Activated gamma-delta T cell (primary cell): ENCODE measurements at regions not wholly inside any gene's neighbourhood (a gene's known extent, or its start where the extent isn't known, plus 50 kb on each side); places are given as distances from the start of the nearest gene placed in this dataset.

Source experiments
- DNase-seq: peaks from one replicate; lab custom pipeline; 2025; lab: John Stamatoyannopoulos, UW

GRCh38 chr6:15734118-15734897 is 71.5 kb upstream of the DTNBP1 start:
- no peak for DNase-seq

- no peak for DNase-seq
Observed at GRCh38 chr6:15730922-15731321, 68.1 kb upstream of the DTNBP1 start.

DNA sequence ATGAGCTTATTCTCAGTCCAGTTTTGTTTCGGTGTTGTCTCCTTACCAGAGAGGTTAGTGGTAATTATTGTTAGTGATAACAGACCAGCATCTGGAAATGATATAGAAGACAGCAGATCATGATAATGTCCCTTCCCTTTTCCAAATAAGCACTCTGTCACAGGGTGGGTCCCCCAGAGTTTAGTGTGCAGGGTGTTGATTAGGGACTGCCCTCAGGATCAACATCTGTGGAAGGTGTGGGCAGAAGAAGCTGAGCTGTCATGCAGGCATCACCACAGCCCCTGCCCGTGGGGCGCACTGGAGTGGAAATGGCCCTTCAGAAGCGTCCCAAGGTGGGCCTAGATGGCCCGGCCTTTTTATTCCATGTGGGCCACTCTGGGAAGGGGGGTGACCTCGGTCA is 67.6 kb upstream of the DTNBP1 start:
- DNase-seq, result no peak

DNA sequence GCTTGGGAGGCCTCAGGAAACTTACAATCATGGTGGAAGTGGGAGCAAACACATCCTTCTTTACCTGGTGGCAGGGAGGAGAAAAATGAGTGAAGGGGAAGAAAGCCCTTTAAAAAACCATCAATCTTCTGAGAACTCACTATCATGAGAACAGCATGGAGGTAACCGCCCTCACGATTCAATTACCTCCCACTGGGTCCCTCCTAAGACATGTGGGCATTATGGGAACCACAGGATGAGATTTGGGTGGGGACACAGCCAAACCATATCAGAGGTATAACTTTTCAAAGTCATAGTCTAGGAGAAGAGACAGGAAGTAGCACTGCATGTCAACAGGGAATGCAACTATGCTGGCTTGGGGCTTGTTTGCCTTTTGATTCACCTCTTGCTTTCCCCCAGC is 59.9 kb upstream of the DTNBP1 start:
- no peak for DNase-seq

GRCh38 chr6:15716889-15717288 is 54.1 kb upstream of the DTNBP1 start:
- no peak for DNase-seq

- no peak for DNase-seq
Observed at GRCh38 chr6:15715851-15716250, 53.0 kb upstream of the DTNBP1 start.

GRCh38 chr6:15715060-15715459 is 52.2 kb upstream of the DTNBP1 start:
- no peak for DNase-seq

- DNase-seq, result no peak
Observed at GRCh38 chr6:15714658-15715057, 51.8 kb upstream of the DTNBP1 start.

GRCh38 chr6:15713325-15713724 is 50.5 kb upstream of the DTNBP1 start:
- no peak for DNase-seq

DNA sequence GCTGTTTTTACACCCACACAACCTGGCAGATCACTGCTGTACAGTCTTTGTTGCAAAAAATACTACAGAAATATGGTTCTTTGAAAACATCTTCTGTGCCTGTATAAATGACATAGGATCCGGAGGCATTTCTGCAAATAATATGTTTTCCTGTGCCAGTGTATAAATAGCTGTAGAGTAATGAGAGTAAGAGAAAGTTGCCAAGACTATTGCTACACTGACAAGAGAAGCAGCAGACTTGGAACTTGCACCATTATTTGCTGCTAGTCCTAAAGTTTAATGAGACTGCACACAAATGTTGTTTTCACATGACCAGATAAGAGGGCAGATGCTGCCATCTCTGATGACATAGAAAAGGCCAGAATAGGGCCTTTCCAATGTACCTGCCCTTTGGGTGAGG is 50.0 kb upstream of the DTNBP1 start:
- no peak for DNase-seq
